Erythroblast (primary cell): ENCODE measurements at regions not wholly inside any gene's neighbourhood (a gene's known extent, or its start where the extent isn't known, plus 50 kb on each side); places are given as distances from the start of the nearest gene placed in this dataset.

Source experiments
- GATA1 ChIP-seq: IDR thresholded peaks from 2 replicates; pipeline ENCODE4 v1.6.1; 2011; ENCODE audit warnings: low read depth, mild to moderate bottlenecking, control low read depth, low read length, moderate library complexity
- POLR2A ChIP-seq: IDR thresholded peaks from 2 replicates; pipeline ENCODE4 v1.6.1; 2011; ENCODE audit warnings: mild to moderate bottlenecking, low read length

GRCh38 chr3:80649170-80649569, 881.4 kb upstream of the ROBO1 start:
- TF ChIP-seq POLR2A = no peak
- no peak for TF ChIP-seq GATA1
